HG03060 (cell line): ENCODE measurements at regions not wholly inside any gene's neighbourhood (a gene's known extent, or its start where the extent isn't known, plus 50 kb on each side); places are given as distances from the start of the nearest gene placed in this dataset.

Experiments used
- ATAC-seq: cut with Tn5 transposase; IDR thresholded peaks from one replicate; pipeline ENCODE4 v1.9.1; 2021; ENCODE audit warnings: low read depth, moderate number of reproducible peaks; ENCODE audit not compliant: unreplicated experiment

DNA sequence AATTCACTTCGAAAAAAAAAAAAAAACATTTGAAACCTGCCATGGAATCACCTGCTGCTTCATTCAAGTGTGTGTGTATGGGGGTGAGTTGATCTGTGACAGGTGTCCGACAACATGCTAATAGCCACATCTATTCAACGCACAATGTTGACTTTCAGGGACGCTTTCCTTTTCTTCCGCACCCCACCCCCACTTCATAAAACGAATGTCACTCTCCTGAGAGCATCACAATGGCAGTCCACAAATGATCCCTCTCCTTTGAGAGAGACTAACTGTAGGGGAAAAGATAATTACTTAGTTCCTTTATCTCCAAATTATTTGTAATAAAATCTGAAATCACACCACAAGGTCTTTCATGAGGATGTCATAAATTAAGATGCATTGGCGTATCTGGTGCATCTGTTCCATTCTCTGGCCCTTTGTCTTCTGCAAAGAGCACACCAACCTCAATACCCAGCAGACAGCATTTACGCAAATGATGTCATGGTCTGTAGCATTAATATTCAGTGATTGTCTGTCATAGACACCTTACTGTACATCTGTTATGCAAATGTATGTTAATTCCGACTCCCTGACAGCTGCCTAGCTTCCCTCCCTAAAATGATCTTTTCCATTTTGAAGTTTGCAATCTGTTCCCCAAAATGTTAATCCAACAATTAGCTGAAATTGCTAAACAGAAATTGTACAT lies 640.0 kb upstream of the BOD1L1 start:
- ATAC-seq, result no peak

DNA sequence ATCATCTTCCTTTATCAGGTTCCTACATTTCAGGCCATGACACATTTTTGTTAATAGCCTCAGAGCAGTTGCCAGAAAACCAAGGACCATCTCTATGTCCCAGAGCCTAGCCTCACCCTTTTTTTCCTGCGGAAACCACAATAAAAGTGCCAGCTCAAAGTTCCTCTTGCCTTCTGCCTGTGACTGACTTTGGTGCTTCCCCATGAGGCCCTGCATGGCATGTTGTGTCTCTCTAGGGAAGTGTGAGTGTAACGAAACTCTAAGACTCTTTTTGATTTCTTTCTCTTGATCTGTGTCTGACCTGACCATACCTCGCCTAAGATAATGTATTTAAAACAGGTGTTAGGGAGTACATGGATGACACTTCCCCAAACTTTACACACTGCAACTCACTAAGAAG lies 642.3 kb upstream of the BOD1L1 start:
- no peak for ATAC-seq

DNA sequence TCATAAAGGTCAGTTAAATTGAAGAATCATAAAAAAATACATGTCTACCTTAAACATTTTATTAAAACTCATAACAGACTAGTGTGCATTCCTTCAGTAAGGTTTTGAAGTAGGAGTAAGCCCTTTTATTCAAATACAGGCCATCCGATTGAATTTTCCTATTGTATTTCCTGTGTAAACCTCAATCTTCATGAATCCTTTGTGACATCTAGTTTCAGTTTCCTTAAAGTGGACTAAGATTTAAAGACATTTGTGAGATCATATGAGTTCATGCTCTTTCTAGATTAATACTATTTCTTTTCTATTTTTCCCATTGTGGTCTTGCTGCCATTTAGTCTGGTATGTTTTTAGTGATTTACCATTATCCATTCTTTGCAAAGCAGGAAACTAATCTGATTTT lies 644.7 kb upstream of the BOD1L1 start:
- no peak for ATAC-seq

DNA sequence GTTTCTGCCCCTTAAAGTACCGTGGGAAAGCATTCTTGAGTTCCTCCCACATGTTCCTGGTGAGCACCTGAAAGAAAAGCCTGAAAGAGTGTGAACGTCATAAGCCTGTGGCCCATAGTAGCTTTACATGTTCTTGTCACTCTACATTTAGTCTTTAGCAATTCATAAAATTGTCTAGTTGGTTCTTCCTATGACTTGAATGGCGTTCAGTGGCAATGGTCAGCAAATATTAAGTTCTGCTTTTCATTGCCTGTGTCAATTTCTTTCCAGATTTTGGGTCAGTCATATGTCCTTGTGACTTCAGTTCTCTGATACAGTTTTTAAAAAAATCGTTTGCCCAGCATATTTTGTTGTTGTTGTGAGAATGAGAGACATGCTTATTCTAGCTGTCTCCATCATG lies 650.0 kb upstream of the BOD1L1 start:
- no peak for ATAC-seq

DNA sequence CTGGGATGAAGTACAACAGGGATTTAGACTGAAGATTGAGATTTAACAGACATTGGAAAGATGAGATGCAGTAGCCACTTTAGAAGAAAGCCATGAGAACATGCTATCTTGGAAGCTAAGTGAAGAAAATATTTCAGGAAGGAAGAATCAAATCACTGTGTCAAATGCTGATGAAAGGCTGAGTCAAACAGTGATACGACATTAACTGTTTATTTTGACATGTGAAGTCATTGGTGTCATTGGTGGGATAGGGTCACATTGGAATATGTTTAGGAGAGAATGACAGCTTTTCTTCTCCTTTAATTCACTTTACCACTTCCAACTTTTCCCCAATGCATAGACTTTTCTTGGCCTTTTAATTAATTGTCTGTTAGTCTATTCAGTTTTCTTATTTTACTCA lies 653.0 kb upstream of the BOD1L1 start:
- no peak for ATAC-seq

DNA sequence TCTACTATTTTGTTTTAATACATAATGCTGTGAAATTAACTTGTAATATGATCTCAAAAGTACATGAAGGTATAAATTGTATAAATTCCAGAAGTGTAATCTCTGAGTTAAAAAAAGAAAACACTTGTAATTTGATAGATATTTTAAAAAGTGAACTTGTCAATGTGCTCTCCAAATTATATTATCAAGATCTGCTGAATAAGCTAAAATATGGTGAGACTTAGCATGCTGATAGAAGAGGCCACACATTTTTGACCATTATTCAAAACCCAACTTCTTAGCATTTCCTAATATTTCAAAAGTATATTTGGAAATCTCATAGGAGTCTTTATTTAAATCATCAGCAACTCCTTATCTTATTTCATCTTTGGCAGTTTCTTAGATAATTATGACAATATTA lies 657.1 kb upstream of the BOD1L1 start:
- no peak for ATAC-seq

DNA sequence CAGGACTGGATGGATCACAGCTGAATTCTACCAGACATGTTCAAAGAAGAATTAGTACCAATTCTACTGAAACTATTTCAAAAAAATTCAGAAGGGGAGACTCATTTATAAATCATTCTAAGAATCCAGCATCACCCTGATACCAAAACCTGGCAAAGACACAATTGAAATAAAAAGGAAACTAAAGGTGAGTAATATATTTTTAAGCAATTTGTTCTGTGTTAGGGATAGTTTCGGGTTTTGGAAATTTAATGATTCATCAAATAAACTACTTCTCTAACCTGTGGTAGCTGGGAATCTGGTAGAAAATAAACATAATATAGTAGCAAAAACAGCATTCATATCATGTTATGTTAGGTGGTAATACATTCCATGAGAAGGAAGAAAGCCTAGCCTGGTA lies 662.2 kb upstream of the BOD1L1 start:
- no peak for ATAC-seq

DNA sequence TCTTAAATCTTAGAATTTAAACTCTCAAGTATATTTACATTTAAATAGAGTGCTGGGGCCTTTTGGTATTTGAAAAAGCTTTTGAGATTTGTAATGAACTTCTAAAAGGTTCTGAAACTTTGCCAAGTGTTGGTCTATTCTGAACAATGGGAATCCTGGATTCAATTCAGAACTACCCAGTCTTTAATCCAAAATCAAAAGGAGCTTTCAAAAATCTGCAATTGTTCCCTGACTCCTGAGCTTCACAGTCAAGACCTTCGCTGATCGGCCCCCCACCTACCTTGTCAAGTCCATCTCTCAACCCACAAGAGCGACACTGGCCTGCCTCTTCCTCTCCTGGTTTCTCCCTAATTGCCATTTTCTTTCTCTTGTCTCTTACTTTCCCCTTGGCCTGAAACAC lies 666.1 kb upstream of the BOD1L1 start:
- ATAC-seq, result no peak

DNA sequence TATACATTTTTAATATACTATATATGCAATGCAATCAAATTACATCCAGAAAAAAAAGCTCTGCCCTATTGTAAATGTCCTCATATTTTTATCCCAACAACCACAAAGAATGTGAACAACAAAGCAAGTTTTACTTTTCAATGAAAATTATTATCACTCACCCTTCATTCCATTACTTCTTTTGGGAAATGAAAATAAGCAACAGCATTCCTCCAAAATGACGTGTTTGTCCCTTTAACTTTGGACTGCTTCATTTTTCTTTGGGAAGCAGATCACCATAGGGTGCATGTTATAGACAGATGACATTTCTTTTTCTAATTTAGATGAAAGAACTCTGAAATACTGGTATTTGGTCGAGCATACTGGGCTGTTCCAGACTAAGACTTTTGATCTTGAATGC lies 667.1 kb upstream of the BOD1L1 start:
- ATAC-seq, result no peak

DNA sequence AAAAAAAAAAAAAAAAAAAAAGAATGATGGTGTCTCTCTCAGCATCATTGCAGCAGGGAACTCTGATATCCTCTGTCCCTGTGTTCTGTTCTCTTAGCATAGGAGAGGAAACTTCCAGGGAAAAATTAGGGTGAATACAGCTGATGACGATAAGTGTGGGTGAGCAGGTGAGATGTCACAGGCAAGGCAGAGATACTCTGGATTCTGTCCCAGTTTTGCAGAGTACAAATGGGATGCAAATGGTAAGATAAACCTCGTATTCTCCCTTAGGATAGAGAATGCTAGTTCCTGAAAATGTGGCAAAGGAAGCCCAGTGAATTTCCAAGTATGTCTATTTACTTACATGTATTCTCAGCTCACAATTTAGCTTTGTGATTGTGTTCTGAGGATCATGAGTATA lies 671.6 kb upstream of the BOD1L1 start:
- ATAC-seq, result no peak

DNA sequence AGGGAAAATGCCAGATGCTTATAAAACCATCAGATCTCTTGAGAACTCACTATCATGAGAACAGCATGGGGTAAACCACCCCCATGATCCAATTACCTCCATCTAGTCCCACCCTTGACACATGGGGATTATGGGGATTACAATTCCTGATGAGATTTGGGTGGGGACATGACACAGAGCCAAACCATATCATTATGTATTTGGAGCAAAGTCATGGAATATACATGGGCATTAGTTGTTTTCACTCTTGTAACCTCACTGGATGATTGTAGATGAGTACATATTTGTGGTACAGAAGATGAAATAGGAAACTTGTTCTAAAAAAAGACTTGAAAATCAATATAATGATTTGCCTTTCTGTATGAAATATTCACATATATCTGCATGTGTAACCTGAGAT lies 674.5 kb upstream of the BOD1L1 start:
- ATAC-seq, result no peak

DNA sequence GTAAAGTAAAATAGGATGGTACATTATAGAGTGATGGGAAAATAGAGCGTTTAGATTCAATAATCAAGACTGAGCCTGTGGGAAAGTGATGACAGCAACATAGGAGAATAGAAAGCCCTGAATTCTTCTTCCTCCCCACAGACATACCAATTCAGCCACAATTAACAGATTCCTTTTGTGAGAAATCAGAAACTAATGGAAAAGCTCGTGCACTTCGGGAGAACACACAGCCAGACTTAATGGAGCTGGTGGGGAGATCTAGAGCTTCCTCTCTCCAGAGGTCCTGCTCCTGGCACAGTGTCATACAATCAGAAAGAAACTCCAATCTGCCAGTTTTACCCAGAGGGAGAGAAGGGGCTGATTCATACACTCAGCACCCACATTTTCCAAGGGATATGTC lies 676.3 kb upstream of the BOD1L1 start:
- ATAC-seq, result no peak

DNA sequence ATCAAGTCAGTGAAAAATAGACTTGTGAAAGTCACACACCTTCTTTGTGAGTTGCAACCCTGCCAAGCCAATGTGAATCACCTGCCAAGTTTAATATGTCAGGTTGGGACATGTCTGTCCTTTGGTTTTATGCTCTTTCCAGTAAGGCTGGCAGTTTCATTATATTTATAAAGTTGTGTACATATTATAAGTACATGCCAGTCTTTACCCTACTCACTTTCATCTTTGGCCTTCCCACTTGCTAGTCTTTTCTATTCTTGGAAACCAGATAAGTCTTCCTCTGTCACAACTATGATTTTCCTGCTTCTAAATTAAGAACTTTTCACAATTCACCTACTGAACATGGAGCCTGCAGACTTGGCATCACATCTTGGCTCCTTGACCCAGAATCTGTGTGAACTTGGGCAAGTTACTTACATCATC lies 680.7 kb upstream of the BOD1L1 start:
- no peak for ATAC-seq

DNA sequence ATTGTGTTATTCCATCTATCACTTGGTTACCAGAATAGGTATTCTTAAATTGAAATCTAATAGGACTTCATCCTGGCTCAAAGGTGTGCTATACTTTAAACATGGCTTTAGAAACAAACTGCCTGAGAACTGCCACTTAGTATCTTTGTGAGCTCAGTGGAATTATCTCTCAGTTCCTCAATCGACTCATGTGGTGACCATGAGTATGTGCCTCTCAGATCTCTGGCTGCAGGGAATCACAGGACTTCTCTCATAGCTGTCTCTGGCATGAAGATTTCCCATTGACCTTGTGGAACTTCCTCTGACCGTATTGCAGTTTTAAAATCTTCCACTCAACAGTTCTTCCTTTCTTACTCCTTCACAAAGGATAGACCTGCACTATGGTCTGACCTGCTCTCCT lies 681.9 kb upstream of the BOD1L1 start:
- ATAC-seq, result no peak

DNA sequence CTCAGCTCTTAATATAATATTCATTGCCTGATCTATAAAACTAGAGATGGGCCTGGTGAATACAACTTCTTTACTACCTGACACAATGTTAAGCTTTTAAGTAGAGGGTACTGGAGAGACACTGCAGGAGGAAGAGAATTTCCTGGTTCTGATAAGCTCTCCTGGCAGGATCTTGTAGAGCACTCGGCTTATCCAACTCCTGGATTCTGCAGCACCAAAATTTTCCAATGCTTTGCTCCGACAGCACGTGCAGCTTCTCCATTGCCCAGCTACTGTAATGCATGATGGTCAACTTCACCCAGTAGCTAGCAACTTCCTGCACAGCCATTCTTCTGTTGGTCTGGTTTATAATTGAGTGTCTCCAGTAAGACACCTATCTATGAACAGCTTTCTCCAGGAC lies 686.2 kb upstream of the BOD1L1 start:
- ATAC-seq, result no peak

DNA sequence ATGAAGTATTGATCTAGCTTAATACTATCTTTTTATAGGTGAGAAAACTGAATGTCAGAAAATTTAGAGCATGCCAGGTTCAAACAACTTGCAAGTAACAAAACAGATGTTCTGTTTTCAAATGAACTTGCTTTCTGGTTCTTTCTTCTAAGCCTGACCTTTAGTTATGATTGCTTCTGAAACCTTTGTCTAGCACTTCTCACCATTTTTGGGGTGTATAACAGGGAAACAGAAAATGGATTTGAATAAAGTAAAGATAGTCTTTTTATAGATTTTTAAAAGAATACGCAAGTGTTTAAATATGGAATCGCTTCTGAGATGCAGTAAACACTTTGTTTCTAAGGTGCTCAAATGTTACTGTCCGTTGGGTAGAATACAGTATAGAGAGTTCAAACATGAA lies 687.2 kb upstream of the CPEB2 start:
- no peak for ATAC-seq

DNA sequence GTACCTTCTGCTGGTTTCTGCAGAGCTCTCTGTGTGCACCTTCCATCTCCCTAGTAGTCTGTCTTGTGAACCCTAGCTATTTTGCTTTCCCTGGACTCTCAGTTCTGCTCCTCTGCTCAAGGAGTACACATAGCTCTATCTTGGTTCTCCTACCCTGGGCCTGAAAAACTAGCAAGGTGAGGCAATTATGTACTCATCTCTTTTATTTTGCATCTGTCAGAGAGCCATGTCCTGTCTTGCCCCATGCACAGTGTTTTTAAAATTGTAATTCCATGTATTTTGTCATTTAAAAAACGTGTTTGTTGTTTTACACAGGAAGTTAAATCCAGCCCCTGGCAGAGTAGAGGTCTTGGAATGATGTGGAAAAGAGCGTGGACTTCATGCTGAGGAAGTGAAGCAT lies 684.9 kb upstream of the CPEB2 start:
- no peak for ATAC-seq

DNA sequence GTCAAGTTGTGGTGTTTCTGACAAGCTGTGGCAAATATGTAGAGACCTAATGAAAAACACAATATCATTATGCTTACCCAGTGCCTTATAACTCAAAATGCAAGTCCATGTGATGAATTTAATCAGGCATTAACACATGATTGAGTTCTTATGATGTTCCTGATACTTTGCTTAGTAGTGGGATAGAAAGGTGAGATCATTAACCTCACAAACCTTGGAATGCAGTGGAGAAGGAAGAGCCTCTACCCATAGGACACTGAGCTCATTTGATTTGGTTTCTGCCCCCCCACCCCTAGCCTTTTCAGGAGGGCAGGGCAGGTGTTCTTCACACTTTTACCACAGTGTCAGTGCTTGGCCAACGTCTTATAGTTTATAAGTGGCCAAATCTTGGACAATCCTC lies 683.6 kb upstream of the CPEB2 start:
- no peak for ATAC-seq

DNA sequence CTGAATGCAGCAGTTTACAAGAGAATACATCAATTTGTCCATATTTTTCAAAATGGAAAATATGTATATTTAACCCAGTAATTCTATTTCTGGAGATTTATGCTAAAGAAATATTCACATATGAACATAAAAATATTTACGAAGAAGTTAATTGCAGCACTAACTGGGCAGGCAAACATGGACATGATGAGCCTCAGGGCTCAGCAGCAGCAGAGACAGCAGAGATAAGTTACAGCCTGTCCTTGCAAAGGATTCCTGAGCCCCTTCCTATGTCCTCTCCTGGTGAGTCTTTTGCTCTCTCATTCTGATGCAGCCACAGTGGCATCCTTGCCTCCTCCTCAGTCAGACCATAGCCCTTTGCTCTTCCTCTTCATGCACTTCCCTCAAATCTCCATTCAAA lies 680.6 kb upstream of the CPEB2 start:
- ATAC-seq, result no peak

DNA sequence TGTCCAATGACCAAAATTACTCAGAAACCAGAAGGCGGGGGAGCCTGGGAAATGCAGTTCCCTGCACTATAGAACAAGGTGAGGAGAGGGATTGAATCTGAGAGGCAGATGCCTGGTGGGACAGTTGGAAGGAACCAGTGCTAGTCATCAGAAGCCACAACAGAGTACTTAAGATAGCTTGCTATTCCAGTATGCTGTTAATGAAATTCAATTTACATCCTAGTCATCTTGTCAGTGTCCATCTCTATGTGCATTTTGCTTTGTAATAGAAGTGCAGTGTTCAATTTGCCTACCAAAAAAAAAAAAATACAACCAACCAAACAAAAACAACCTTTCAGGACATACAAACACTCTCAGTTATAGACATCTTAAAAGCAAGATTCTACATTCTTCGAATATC lies 679.1 kb upstream of the CPEB2 start:
- ATAC-seq, result no peak

DNA sequence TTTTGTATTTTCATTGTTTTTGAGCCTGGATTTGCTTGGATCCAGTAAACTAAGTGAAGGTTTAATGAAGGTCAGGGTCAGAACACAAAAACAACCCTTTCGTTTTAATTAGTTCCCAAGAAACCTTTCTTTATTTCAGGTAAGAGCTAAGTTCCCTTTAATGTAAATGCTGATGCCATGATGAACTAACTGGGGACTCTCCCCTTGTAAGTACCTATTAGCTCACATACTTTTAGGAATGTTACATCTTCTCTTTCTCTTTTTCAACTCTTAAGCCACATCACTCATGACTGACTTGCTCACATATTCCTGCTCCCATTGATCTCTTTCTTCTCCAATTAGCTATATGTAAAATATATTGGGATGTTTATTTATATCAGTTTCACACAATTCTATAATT lies 673.1 kb upstream of the CPEB2 start:
- no peak for ATAC-seq

DNA sequence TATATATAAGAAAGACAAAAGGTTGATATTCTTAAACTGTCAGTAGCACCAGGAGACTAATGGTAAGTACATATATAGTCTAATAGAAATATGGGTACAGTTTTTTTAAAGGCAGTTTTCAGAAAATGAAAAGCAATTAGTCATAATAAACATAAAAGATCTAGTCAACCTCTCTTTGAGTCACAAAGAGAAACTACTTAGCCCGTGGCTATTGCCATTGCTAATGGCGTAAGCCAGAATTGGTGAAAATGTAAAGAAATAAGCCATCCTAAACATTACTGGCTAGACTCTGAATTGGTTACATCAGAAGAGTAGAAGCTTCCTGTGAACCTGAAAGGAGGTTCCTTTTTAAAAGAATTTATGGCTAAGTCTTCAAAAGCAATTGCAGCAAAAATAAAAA lies 668.7 kb upstream of the CPEB2 start:
- no peak for ATAC-seq

DNA sequence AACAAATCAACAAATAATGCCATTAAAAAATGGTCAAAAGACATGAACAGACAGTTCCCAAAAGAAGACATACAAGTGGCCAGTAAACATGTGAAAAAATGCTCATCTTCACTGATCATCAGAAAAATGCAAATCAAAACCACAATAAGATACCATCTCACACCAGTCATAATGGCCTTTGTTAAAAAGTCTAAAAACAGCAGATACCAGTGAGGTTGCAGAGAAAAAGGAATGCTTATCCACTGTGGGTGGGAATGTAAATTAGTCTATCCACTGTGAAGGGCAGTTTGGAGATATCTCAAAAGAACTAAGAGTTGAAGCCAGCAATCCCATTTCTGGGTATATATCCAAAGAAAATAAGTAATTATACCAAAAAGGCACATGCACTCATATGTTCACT lies 668.1 kb upstream of the CPEB2 start:
- no peak for ATAC-seq
